ENCODE measurements at regions not wholly inside any gene's neighbourhood (a gene's known extent, or its start where the extent isn't known, plus 50 kb on each side); places are given as distances from the start of the nearest gene placed in this dataset.

DNA sequence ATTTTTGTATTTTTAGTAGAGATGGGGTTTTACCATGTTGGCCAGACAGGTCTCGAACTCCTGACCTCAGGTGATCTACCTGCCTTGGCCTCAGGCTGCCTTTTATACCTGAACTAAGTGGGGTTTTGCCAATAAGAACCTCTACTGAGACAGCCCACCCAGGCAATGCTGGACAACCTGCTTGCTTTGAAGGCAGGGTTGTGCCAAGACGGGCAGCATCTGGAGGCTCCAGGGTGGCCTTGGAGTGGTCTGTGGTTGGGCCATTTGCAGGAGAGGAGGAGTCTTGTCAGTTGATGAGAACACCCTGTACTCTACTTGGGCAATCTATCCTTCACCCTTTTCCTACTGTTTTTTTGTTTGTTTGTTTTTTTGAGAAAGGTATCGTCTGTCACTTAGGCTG lies 75.3 kb upstream of the ZNF735 start (continued):
- no peak for TF ChIP-seq SREBF2 (IDR thresholded peaks at IDR 0.05)
- TF ChIP-seq CHD2 (IDR thresholded peaks at IDR 0.05; ENCODE audit: low read length, partially characterized antibody), result no peak
- TF ChIP-seq KDM5A (IDR thresholded peaks at IDR 0.05), result no peak
- TF ChIP-seq JUN (IDR thresholded peaks at IDR 0.05), result no peak
- no peak for TF ChIP-seq TP53 (CRISPR knock-in tag; IDR thresholded peaks at IDR 0.05)
- TF ChIP-seq NPAS2 (CRISPR knock-in tag; IDR thresholded peaks at IDR 0.05; ENCODE audit: borderline replicate concordance), result no peak
- no peak for TF ChIP-seq POLR2A (IDR thresholded peaks at IDR 0.05; ENCODE audit: low read length)

Small RNAs in the stretch of these regions (small RNA-seq; reads per million reads assigned to genes)
- gene MTND4LP2, result 0 reads per million in 6 experiments
